GM12878 (cell line): ENCODE measurements at regions not wholly inside any gene's neighbourhood (a gene's known extent, or its start where the extent isn't known, plus 50 kb on each side); places are given as distances from the start of the nearest gene placed in this dataset.

Experiments used
- EZH2 ChIP-seq: IDR thresholded peaks from 2 replicates; pipeline ENCODE4 v1.6.1; 2012; ENCODE audit warnings: low read depth, mild to moderate bottlenecking, control low read depth, inconsistent platforms, low read length, borderline replicate concordance; ENCODE audit not compliant: control insufficient read depth
- IKZF1 ChIP-seq: fragments of 450-650 bp; conservative IDR thresholded peaks from 2 replicates; pipeline ENCODE4 v1.6.1; 2017; ENCODE audit warnings: antibody characterized with exemption, mild to moderate bottlenecking
- JUND ChIP-seq: IDR thresholded peaks from 2 replicates; pipeline ENCODE4 v1.6.1; 2012; ENCODE audit warnings: low read depth, mild to moderate bottlenecking, low read length, improper control_type of control experiment, moderate library complexity
- POLR2AphosphoS5 ChIP-seq: IDR thresholded peaks from 2 replicates; pipeline ENCODE4 v1.6.1; 2011; ENCODE audit warnings: mild to moderate bottlenecking, low read length, inconsistent platforms
- RAD21 ChIP-seq: IDR thresholded peaks from 2 replicates; pipeline ENCODE4 v1.6.1; 2011; ENCODE audit warnings: mild to moderate bottlenecking, low read depth, low read length, moderate library complexity; ENCODE audit not compliant: insufficient read depth
- RB1 ChIP-seq: fragments of 450-650 bp; formaldehyde crosslinking; IDR thresholded peaks from 2 replicates; pipeline ENCODE4 v1.6.1; 2017; ENCODE audit warnings: mild to moderate bottlenecking, borderline replicate concordance
- SPI1 ChIP-seq: IDR thresholded peaks from 2 replicates; pipeline ENCODE4 v1.6.1; 2011; ENCODE audit warnings: low read depth, mild to moderate bottlenecking, low read length, moderate library complexity, borderline replicate concordance; ENCODE audit not compliant: insufficient read depth
- SRF ChIP-seq, 2 experiments: IDR thresholded peaks; 2 replicates each; pipeline ENCODE4 v1.6.1; 2011; ENCODE audit warnings: low read depth in 2 of 2, low read length in 2 of 2, mild to moderate bottlenecking in 1 of 2, moderate library complexity in 1 of 2
- TF ChIP-seq, protein P1 (sequence below), 3 experiments: IDR thresholded peaks in 2 of 3; conservative IDR thresholded peaks in 1 of 3; 2 replicates each; pipeline ENCODE4 v1.5.1; 2011; ENCODE audit warnings: low read depth in 3 of 3, low read length in 3 of 3, mild to moderate bottlenecking in 3 of 3, control low read depth in 2 of 3, moderate library complexity in 2 of 3, inconsistent platforms in 1 of 3, mixed read lengths in 1 of 3; ENCODE audit not compliant: control insufficient read depth in 2 of 3, insufficient read depth in 1 of 3; ENCODE audit errors: extremely low read depth in 1 of 3
- TF ChIP-seq, protein P2 (sequence below): fragments of 450-650 bp; formaldehyde crosslinking; IDR thresholded peaks from 2 replicates; pipeline ENCODE4 v1.4.0; 2020; ENCODE audit warnings: mild to moderate bottlenecking, moderate library complexity

DNA sequence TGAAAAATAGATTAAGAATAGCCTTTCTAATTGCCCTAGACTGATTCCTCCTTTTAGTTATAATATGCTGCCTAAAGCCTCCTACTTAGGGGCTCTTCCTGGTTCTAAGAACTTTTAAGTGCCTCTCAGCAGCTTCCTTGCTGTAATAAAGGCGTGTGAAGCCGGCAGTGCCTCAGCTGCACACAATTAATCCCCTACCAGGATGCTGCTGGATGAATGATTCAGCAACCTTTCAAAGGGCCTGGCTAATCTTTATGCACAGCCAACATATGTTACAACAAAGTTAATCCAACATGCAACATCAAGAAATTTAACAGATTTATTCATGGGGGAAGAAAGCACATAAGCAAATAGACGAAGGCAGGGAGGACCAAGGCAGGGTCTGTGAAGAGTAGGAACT is 145.2 kb downstream of the PMP22 start:
- TF ChIP-seq, protein P1, sequence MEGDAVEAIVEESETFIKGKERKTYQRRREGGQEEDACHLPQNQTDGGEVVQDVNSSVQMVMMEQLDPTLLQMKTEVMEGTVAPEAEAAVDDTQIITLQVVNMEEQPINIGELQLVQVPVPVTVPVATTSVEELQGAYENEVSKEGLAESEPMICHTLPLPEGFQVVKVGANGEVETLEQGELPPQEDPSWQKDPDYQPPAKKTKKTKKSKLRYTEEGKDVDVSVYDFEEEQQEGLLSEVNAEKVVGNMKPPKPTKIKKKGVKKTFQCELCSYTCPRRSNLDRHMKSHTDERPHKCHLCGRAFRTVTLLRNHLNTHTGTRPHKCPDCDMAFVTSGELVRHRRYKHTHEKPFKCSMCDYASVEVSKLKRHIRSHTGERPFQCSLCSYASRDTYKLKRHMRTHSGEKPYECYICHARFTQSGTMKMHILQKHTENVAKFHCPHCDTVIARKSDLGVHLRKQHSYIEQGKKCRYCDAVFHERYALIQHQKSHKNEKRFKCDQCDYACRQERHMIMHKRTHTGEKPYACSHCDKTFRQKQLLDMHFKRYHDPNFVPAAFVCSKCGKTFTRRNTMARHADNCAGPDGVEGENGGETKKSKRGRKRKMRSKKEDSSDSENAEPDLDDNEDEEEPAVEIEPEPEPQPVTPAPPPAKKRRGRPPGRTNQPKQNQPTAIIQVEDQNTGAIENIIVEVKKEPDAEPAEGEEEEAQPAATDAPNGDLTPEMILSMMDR (IDR thresholded peaks at IDR 0.05 in 2 of 3, conservative IDR thresholded peaks at IDR 0.05 in 1 of 3; ENCODE audit: control insufficient read depth in 2 of 3, extremely low read depth in 1 of 3, insufficient read depth in 1 of 3, low read depth in 3 of 3, low read length in 3 of 3): no peak
- TF ChIP-seq SPI1 (no peak), RB1 (no peak), POLR2AphosphoS5 (no peak), RAD21 (no peak), JUND (no peak), IKZF1 (no peak), SRF (IDR thresholded peaks at IDR 0.05; ENCODE audit: low read depth in 2 of 2, low read length in 2 of 2) (no peak), EZH2 (no peak)
- TF ChIP-seq, protein P2, sequence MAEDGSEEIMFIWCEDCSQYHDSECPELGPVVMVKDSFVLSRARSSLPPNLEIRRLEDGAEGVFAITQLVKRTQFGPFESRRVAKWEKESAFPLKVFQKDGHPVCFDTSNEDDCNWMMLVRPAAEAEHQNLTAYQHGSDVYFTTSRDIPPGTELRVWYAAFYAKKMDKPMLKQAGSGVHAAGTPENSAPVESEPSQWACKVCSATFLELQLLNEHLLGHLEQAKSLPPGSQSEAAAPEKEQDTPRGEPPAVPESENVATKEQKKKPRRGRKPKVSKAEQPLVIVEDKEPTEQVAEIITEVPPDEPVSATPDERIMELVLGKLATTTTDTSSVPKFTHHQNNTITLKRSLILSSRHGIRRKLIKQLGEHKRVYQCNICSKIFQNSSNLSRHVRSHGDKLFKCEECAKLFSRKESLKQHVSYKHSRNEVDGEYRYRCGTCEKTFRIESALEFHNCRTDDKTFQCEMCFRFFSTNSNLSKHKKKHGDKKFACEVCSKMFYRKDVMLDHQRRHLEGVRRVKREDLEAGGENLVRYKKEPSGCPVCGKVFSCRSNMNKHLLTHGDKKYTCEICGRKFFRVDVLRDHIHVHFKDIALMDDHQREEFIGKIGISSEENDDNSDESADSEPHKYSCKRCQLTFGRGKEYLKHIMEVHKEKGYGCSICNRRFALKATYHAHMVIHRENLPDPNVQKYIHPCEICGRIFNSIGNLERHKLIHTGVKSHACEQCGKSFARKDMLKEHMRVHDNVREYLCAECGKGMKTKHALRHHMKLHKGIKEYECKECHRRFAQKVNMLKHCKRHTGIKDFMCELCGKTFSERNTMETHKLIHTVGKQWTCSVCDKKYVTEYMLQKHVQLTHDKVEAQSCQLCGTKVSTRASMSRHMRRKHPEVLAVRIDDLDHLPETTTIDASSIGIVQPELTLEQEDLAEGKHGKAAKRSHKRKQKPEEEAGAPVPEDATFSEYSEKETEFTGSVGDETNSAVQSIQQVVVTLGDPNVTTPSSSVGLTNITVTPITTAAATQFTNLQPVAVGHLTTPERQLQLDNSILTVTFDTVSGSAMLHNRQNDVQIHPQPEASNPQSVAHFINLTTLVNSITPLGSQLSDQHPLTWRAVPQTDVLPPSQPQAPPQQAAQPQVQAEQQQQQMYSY (CRISPR knock-in tag): no peak
